Suprapubic skin (tissue), 4 donors: ENCODE measurements at regions not wholly inside any gene's neighbourhood (a gene's known extent, or its start where the extent isn't known, plus 50 kb on each side); places are given as distances from the start of the nearest gene placed in this dataset.

Source experiments
- DNase-seq, 2 donors: peaks; one replicate each; pipeline ENCODE4 v3.0.0-alpha.2; 2019; ENCODE audit warnings: low spot score in 2 of 2
- H3K27ac ChIP-seq: fragments of 200-600 bp; sonication (generic); one replicate; pipeline ENCODE4 v1.5.1; 2019
- H3K27me3 ChIP-seq: fragments of 200-600 bp; sonication (generic); one replicate; pipeline ENCODE4 v1.5.1; 2019
- H3K36me3 ChIP-seq: fragments of 200-600 bp; sonication (generic); one replicate; pipeline ENCODE4 v1.5.1; 2019
- H3K4me1 ChIP-seq: fragments of 200-600 bp; sonication (generic); one replicate; pipeline ENCODE4 v1.5.1; 2019
- H3K4me3 ChIP-seq: fragments of 200-600 bp; sonication (generic); one replicate; pipeline ENCODE4 v1.5.1; 2019; ENCODE audit warnings: mild to moderate bottlenecking
- H3K9me3 ChIP-seq: fragments of 200-600 bp; sonication (generic); one replicate; pipeline ENCODE4 v1.5.1; 2019
- EP300 ChIP-seq: sonication (generic); formaldehyde crosslinking; IDR thresholded peaks from one replicate; pipeline ENCODE4 v1.6.1; 2017; ENCODE audit warnings: antibody characterized with exemption
- POLR2A ChIP-seq, 2 donors: fragments of 450-650 bp; IDR thresholded peaks; one replicate each; pipeline ENCODE4 v1.6.1; 2017; ENCODE audit warnings: antibody characterized with exemption in 2 of 2, mild to moderate bottlenecking in 2 of 2, moderate library complexity in 2 of 2
- POLR2AphosphoS5 ChIP-seq, 3 donors: sonication (generic); formaldehyde crosslinking; IDR thresholded peaks; one replicate each; pipeline ENCODE4 v1.6.1; 2017; ENCODE audit warnings: antibody characterized with exemption in 3 of 3
- WGBS: methylation state at CpG from one replicate; pipeline ENCODE4 v1.1.5; 2018; 5-methylcytosine and 5-hydroxymethylcytosine counted together
- TF ChIP-seq, protein P1 (sequence below), 2 donors: fragments of 200-600 bp in 1 of 2; fragments of 450-650 bp in 1 of 2; sonication (generic) in 1 of 2; IDR thresholded peaks; one replicate each; pipeline ENCODE4 v1.5.1; 2016 to 2019; ENCODE audit warnings: antibody characterized with exemption in 2 of 2, mild to moderate bottlenecking in 1 of 2, moderate library complexity in 1 of 2

GRCh38 chr12:114752217-114752616 is 68.2 kb upstream of the TBX3 start:
- Histone ChIP-seq H3K9me3 (no peaks in the 10 kb centered on the region), H3K27me3 (no peaks in the 10 kb centered on the region), H3K27ac (no peak overlapping the region), H3K36me3 (no peaks in the 10 kb centered on the region), H3K4me3 (no peak overlapping the region), H3K4me1 (no peaks in the 10 kb centered on the region)
- DNase-seq = no peak
- TF ChIP-seq, protein P1, sequence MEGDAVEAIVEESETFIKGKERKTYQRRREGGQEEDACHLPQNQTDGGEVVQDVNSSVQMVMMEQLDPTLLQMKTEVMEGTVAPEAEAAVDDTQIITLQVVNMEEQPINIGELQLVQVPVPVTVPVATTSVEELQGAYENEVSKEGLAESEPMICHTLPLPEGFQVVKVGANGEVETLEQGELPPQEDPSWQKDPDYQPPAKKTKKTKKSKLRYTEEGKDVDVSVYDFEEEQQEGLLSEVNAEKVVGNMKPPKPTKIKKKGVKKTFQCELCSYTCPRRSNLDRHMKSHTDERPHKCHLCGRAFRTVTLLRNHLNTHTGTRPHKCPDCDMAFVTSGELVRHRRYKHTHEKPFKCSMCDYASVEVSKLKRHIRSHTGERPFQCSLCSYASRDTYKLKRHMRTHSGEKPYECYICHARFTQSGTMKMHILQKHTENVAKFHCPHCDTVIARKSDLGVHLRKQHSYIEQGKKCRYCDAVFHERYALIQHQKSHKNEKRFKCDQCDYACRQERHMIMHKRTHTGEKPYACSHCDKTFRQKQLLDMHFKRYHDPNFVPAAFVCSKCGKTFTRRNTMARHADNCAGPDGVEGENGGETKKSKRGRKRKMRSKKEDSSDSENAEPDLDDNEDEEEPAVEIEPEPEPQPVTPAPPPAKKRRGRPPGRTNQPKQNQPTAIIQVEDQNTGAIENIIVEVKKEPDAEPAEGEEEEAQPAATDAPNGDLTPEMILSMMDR (IDR thresholded peaks at IDR 0.05) = no peak
- TF ChIP-seq EP300 = no peak
- no peak for TF ChIP-seq POLR2AphosphoS5 (IDR thresholded peaks at IDR 0.05)
- TF ChIP-seq POLR2A (IDR thresholded peaks at IDR 0.05) = no peak
- 89% methylated on average over 8 of the region's 8 CpGs for WGBS

- no peak overlapping the region for H3K27ac ChIP-seq
- WGBS = 87% methylated on average over 2 of the region's 2 CpGs
These were observed 67.7 kb upstream of the TBX3 start for GRCh38 chr12:114751712-114752111.

DNA sequence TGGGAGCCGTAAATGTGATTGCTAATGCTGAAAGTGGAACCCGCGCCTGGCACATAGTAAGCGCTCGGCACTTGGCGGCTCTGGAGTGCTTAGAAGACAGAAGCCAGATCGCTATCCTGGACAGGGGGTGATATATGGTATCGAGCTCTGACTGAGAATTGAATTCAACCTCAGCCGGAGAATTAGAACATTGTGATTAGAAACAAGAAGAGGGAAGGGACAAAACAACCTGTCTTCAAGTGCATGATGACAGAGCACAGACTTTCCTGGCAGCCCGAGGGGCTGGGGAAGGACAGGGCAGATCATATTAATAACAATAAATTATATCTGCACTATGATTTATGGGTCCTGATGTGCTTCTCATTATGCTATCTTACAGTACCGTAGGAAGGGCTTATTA is 66.9 kb upstream of the TBX3 start:
- DNase-seq = no peak
- TF ChIP-seq POLR2AphosphoS5 (IDR thresholded peaks at IDR 0.05) (no peak), EP300 (no peak), POLR2A (IDR thresholded peaks at IDR 0.05) (no peak)
- TF ChIP-seq, protein P1 (IDR thresholded peaks at IDR 0.05) = no peak
- Histone ChIP-seq H3K27me3 (no peaks in the 10 kb centered on the region), H3K4me3 (no peak overlapping the region), H3K27ac (no peak overlapping the region), H3K9me3 (no peaks in the 10 kb centered on the region), H3K36me3 (no peaks in the 10 kb centered on the region), H3K4me1 (no peaks in the 10 kb centered on the region)
- WGBS = 83% methylated on average over 11 of the region's 11 CpGs

More at GRCh38 chr12:114751712-114752111, 67.7 kb upstream of the TBX3 start:
- Histone ChIP-seq H3K4me1 (no peaks in the 10 kb centered on the region), H3K27me3 (no peaks in the 10 kb centered on the region), H3K9me3 (no peaks in the 10 kb centered on the region), H3K36me3 (no peaks in the 10 kb centered on the region), H3K4me3 (no peak overlapping the region)
- TF ChIP-seq POLR2A (IDR thresholded peaks at IDR 0.05) (no peak), POLR2AphosphoS5 (IDR thresholded peaks at IDR 0.05) (no peak), EP300 (no peak)
- TF ChIP-seq, protein P1 (IDR thresholded peaks at IDR 0.05) = no peak
- no peak for DNase-seq

- no peaks in the 10 kb centered on the region for H3K4me1 ChIP-seq
- H3K27ac ChIP-seq = no peak overlapping the region
- H3K36me3 ChIP-seq = no peaks in the 10 kb centered on the region
- H3K4me3 ChIP-seq = no peak overlapping the region
- no peak for TF ChIP-seq POLR2AphosphoS5 (IDR thresholded peaks at IDR 0.05)
- no peak for TF ChIP-seq POLR2A (IDR thresholded peaks at IDR 0.05)
- TF ChIP-seq, protein P1 (IDR thresholded peaks at IDR 0.05) = no peak
- no peak for TF ChIP-seq EP300
- WGBS = 72% methylated on average over 3 of the region's 3 CpGs
- no peak for DNase-seq
- H3K27me3 ChIP-seq = no peaks in the 10 kb centered on the region
- H3K9me3 ChIP-seq = no peaks in the 10 kb centered on the region
These were observed 65.1 kb upstream of the TBX3 start for GRCh38 chr12:114749065-114749464.

DNA sequence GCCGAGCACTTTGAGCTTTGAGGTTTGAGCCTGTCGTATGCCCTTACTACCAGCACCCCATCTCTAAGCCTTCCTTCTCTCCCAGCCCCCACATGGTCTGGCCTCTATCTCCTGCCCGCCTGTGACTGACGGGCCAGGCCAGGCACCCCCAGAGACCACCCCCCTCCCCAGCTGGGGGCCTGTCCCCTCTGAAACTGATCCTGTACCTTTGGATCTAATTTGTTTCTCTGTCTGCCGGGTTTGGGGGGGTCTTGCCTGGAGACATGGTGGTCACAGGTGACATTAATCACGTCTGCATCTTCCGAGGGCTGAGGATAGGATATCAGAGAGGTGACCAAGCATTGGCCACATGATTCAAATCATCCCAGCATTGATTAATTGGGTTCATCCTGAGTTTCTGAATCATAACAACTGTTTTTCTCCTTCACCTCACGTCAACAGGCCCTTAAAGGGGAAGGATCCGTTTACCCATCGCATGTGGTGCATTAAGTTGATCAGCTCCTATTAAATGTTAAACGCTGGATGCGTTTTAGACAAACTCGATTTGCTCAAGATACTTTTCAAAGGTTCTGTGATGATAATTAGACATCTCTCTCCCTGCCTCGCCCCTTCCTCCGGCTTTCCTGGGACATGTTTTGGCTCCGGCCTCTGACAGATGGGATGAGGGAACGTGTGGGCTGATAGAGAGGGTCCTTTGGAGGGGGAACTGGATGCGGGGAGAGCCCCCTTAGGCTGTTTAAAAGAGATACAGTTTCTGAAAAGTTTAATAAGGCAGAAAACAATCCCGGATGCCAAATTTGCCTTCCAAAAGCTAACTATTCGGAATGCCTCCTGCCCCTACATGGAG is 63.3 kb upstream of the TBX3 start:
- WGBS = 72% methylated on average over 20 of the region's 20 CpGs
- TF ChIP-seq, protein P1 (IDR thresholded peaks at IDR 0.05) = no peak
- no peak for TF ChIP-seq POLR2AphosphoS5 (IDR thresholded peaks at IDR 0.05)
- no peak for TF ChIP-seq EP300
- no peak for TF ChIP-seq POLR2A (IDR thresholded peaks at IDR 0.05)
- no peaks in the 10 kb centered on the region for H3K9me3 ChIP-seq
- H3K4me3 ChIP-seq = no peak overlapping the region
- no peaks in the 10 kb centered on the region for H3K4me1 ChIP-seq
- H3K27ac ChIP-seq = no peak overlapping the region
- no peaks in the 10 kb centered on the region for H3K27me3 ChIP-seq
- H3K36me3 ChIP-seq = no peaks in the 10 kb centered on the region
- no peak for DNase-seq
